ENCODE measurements at regions not wholly inside any gene's neighbourhood (a gene's known extent, or its start where the extent isn't known, plus 50 kb on each side); places are given as distances from the start of the nearest gene placed in this dataset.
"Not testable (repeated sequence)": the region's sequence is repeated elsewhere in the genome, so short reads cannot be mapped to it uniquely, and the experiment has no call there.

DNA sequence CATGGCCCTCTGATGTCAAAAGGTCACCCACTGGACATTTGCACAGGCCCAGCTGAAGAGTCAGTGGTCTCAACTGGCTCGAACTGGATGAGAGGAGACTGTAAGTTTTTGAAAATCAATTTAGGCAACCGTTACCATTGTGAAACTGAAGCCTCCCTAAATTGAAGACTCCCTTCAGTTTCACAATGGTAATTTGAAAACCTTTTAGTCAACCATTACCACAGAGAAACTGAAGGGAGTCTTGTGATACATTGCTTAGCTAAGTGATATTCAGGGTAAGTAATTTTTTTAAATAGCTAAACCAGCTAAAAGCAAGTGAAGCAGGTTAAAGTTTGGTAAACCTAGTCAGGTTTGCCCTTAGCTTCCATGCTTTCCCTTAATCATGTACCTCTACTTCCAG lies 197.3 kb upstream of the NT5E start:
- no peaks in the 10 kb centered on the region for H3K4me1 Mint-ChIP-seq (ENCODE audit: low read depth in 2 of 2)
- no peak for DNase-seq
- no peak for ATAC-seq (replicated peaks)
- H3K4me3 Mint-ChIP-seq, result no peak overlapping the region
- H3K9me3 Mint-ChIP-seq, result peaks cover 8 to 18% of the 10 kb centered on the region in 2 donors
- H3K36me3 Mint-ChIP-seq (ENCODE audit: insufficient read depth), result no peaks in the 10 kb centered on the region
- peaks cover 8 to 22% of the 10 kb centered on the region in 2 donors for H3K27me3 Mint-ChIP-seq
- H3K27ac Mint-ChIP-seq, result no peak overlapping the region

DNA sequence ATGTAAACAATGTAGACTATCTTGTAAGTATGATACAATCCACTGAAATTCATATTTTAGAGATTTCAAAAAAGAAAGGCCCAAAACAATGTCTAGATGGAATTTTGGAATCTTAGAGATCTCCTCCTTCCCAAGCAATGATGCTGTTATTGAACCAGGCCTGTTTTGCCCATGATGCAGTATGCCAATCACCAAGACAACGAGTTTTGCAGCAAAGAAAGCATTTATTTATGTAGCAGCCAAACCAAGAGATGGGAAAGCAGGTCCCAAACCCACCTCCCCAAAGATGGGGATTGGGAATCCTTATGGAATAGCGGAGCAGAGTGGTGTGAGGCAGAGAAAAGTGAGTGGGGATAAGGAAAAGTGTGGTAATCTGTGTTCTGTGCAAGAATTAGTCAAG lies 197.8 kb upstream of the NT5E start:
- H3K36me3 Mint-ChIP-seq (ENCODE audit: insufficient read depth), result no peaks in the 10 kb centered on the region
- no peak overlapping the region for H3K27ac Mint-ChIP-seq
- no peaks in the 10 kb centered on the region for H3K4me1 Mint-ChIP-seq (ENCODE audit: low read depth in 2 of 2)
- H3K27me3 Mint-ChIP-seq, result peaks cover 8 to 22% of the 10 kb centered on the region in 2 donors
- H3K9me3 Mint-ChIP-seq, result peaks cover 8 to 18% of the 10 kb centered on the region in 2 donors
- H3K4me3 Mint-ChIP-seq, result no peak overlapping the region
- ATAC-seq (replicated peaks) (no peak), DNase-seq (no peak)

DNA sequence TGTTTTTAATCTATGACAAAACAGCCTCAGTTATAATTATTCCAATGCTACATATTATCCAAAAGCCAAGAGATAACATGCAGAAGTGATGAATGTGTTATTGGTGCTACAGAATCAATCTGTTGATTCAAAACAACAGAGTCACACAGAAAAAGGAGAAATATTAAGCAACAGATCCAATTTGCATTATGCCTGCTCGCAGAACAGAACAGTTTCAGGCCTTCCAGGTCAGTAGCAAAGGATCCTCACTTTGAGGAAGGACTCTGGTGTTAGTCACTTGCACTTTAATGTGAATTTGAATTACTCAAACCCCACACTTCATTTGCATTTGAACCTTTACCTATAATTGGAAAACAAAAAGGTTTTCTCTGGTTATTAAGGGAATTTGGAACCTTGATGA lies 198.6 kb upstream of the NT5E start:
- peaks cover 8 to 22% of the 10 kb centered on the region in 2 donors for H3K27me3 Mint-ChIP-seq
- H3K27ac Mint-ChIP-seq, result no peak overlapping the region
- no peaks in the 10 kb centered on the region for H3K4me1 Mint-ChIP-seq (ENCODE audit: low read depth in 2 of 2)
- DNase-seq, result no peak
- H3K4me3 Mint-ChIP-seq, result no peak overlapping the region
- no peak for ATAC-seq (replicated peaks)
- peaks cover 11 to 18% of the 10 kb centered on the region in 2 donors for H3K9me3 Mint-ChIP-seq
- H3K36me3 Mint-ChIP-seq (ENCODE audit: insufficient read depth), result no peaks in the 10 kb centered on the region

DNA sequence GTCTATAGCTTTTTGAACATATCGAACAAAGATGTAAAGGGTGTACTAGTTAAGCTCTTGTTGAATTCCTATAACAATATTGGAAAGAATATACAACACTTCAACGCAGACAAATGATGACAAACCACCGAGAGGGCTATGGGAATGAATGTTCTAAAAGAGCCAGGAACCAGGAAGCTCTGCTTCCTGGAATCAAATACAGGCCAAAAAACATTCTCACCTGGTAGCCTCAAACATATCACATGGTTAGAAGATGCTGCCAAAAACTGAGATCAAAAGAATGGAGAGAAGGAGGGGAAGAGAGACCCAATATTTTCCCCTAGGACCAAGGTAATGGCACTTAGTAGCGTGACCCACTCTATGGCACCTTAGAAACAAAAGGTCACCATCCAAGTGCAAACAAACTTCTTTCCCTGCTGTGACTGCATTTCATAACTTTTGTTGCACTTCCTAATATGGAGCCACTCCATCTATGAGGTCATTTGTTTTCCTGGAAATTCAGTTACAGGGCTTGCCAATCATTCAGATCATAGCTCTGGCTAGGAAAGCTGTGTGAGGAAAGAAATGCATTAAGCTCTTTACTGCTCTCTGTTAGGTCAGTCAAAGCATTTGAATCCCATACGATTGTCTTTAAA lies 199.2 kb upstream of the NT5E start:
- H3K27me3 Mint-ChIP-seq, result peaks cover 8 to 18% of the 10 kb centered on the region in 2 donors
- H3K9me3 Mint-ChIP-seq, result peaks cover 11 to 18% of the 10 kb centered on the region in 2 donors
- H3K27ac Mint-ChIP-seq, result no peak overlapping the region
- DNase-seq (no peak), ATAC-seq (replicated peaks) (no peak)
- no peak overlapping the region for H3K4me3 Mint-ChIP-seq
- no peaks in the 10 kb centered on the region for H3K4me1 Mint-ChIP-seq (ENCODE audit: low read depth in 2 of 2)
- H3K36me3 Mint-ChIP-seq (ENCODE audit: insufficient read depth), result no peaks in the 10 kb centered on the region

DNA sequence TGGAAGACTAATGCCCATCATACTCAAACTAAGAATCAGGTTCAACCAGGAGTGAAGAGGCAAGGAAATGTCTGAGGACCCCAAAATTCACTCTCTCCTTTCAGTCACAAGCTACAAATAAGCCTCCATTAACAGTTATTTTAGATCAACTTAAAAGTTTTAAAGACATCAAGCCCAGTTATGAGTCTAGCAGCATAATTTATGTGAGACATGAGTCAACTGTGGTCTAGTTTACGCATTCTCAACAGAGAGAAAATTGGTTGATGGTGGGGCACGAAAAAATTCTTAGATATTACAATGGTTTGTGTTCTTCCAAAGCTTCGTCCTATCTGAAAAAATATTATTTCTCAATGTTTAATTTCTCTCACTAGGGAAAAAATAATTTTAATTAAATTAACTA lies 204.9 kb upstream of the NT5E start:
- Mint-ChIP-seq H3K4me1 (ENCODE audit: low read depth in 2 of 2) (no peaks in the 10 kb centered on the region), H3K27ac (no peak overlapping the region), H3K36me3 (ENCODE audit: insufficient read depth) (no peaks in the 10 kb centered on the region)

DNA sequence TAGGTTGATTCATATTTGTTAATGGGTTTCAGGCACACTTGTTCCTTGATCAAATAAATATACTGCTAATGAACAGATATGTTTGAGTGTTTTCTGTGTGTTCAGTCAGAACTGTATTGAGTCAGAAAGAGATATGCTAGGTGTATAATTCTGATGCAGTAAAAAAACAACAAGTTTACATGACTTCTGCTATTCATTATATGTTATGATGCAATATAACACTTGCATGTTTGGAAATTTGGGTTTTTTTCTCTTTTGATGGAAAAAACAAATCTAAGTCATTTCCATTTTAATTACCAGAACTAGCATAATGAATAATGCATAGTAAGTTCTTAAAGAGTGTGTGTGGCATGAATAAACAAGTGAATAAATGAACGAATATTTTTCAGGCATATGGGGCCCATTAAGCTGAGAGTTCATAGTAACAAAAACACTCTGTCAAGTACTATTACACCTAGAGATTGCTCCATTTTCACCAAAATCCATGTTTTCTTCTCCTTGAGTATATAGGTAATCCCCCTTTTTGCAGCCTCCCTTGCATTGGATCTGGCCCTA lies 208.3 kb upstream of the NT5E start:
- Mint-ChIP-seq H3K4me3 (no peak overlapping the region), H3K4me1 (ENCODE audit: low read depth in 2 of 2) (no peaks in the 10 kb centered on the region), H3K36me3 (ENCODE audit: insufficient read depth) (no peaks in the 10 kb centered on the region), H3K27ac (no peak overlapping the region), H3K9me3 (peaks cover 0 to 7% of the 10 kb centered on the region in 2 donors), H3K27me3 (no peaks in the 10 kb centered on the region)
- DNase-seq (no peak), ATAC-seq (replicated peaks) (no peak)

More for the DNA sequence above, 204.9 kb upstream of the NT5E start:
- peaks cover 0 to 11% of the 10 kb centered on the region in 2 donors for H3K9me3 Mint-ChIP-seq
- peaks cover 0 to 6% of the 10 kb centered on the region in 2 donors for H3K27me3 Mint-ChIP-seq
- DNase-seq (no peak), ATAC-seq (replicated peaks) (no peak)
- no peak overlapping the region for H3K4me3 Mint-ChIP-seq

DNA sequence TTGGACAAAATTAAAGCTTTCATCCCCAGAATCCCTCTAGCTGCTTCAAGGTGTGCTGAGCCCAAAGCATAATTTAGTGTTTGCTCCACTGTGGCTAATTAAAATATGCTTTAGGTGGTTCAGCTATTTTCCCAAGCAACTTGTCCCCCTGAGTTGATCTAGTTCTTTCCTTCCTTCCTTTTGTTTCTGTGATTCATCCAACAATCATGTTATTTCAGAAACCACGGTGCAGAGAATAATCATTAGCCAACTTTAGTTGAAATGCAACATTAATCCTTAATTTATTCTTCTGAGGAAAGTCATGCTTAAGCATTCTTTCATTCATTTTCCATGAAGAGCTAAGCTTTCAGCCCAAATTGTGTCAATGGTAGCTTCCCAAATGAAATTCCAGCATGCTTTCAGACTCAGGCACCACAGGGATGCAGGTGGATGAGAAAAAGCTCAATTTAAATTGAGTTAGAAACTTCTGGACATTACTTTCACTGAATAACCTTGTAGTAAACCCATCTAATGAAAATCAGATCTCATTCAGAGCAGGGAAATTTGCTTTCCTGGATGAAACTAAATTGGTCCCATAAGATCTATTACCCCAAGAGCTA lies 209.0 kb upstream of the NT5E start:
- H3K36me3 Mint-ChIP-seq (ENCODE audit: insufficient read depth), result no peaks in the 10 kb centered on the region
- no peak overlapping the region for H3K27ac Mint-ChIP-seq
- peaks cover 0 to 7% of the 10 kb centered on the region in 2 donors for H3K9me3 Mint-ChIP-seq
- no peaks in the 10 kb centered on the region for H3K4me1 Mint-ChIP-seq (ENCODE audit: low read depth in 2 of 2)
- no peak for ATAC-seq (replicated peaks)
- no peak overlapping the region for H3K4me3 Mint-ChIP-seq
- no peaks in the 10 kb centered on the region for H3K27me3 Mint-ChIP-seq
- no peak for DNase-seq

DNA sequence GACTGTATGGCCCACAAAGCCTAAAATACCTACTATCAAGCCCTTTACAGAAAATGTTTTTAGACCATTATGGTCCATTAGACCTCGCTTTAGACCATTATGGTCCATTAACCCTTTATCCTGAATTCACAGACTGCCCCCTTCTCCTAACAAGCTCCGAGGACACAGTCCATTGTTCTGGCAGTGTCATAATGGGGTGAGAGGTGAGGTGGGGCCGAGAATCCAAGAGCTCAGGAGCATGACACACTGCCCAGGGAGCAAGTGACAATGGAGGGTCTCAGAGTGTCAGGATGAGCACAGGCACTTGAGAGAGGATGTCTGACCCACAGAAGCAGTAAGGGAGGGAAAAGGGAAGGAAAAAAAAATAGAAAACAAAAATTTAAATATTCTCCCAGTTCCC lies 212.4 kb upstream of the NT5E start:
- no peak overlapping the region for H3K27ac Mint-ChIP-seq
- no peaks in the 10 kb centered on the region for H3K27me3 Mint-ChIP-seq
- no peak for ATAC-seq (replicated peaks)
- H3K4me1 Mint-ChIP-seq (ENCODE audit: low read depth in 2 of 2), result no peaks in the 10 kb centered on the region
- no peak for DNase-seq
- H3K36me3 Mint-ChIP-seq (ENCODE audit: insufficient read depth), result no peaks in the 10 kb centered on the region
- no peak overlapping the region for H3K4me3 Mint-ChIP-seq
- peaks cover 0 to 6% of the 10 kb centered on the region in 2 donors for H3K9me3 Mint-ChIP-seq

DNA sequence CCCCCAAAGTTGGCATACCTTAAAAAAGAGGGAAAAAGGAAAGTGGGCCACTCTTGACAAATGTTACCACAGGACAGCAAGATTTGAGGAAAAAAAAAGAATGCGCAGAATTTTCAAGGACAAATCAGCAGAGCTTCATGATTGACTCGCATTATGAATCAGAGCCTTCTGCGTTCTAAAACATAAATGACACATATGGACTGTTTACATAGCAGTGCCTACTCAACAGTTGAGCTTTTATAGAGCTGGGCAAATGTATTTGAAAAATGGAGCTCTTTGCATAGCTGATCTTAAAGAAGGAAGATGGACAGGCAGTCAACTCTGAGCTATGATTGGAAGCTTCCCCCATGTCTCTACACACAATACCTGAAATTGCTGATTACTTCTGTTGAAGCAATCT lies 213.2 kb upstream of the NT5E start:
- Mint-ChIP-seq H3K27me3 (no peaks in the 10 kb centered on the region), H3K4me3 (no peak overlapping the region), H3K27ac (no peak overlapping the region), H3K4me1 (ENCODE audit: low read depth in 2 of 2) (no peaks in the 10 kb centered on the region), H3K9me3 (peaks cover 0 to 5% of the 10 kb centered on the region in 2 donors), H3K36me3 (ENCODE audit: insufficient read depth) (no peaks in the 10 kb centered on the region)
- ATAC-seq (replicated peaks), result no peak
- DNase-seq, result no peak

DNA sequence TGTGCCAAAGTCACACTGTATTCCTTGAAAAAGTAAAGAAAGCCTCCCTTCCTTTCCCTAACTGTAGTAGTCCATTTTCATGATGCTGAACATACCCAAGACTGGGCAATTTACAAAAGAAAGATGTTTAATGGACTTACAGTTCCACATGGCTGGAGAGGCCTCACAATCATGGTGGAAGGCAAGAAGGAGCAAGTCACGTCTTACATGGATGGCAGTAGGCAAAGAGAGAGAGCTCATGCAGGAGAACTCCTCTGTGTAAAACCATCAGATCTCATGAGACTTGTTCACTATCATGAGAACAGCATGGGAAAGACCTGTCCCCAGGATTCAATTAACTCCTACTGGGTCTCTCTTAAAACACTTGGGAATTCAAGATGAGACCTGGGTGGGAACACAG lies 222.5 kb upstream of the NT5E start:
- DNase-seq, result not testable (repeated sequence)

DNA sequence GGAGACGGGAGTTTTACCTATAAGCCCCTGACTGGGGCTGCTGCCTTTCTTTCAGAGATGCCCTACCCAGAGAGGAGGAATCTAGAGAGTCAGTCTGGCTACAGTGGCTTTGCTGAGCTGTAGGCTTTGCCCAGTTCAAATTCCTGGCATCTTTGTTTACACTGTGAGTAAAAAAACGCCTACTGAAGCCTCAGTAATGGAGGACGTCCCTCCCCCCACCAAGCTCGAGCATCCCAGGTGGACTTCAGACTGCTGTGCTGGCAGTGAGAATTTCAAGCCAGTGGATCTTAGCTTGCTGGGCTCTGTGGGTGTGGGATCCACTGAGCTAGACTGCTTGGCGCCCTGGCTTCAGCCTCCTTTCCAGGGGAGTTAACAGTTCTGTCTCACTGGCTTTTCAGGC lies 237.1 kb upstream of the NT5E start:
- not testable (repeated sequence) for H3K27ac Mint-ChIP-seq; H3K36me3 Mint-ChIP-seq (ENCODE audit: insufficient read depth); H3K27me3 Mint-ChIP-seq; H3K4me1 Mint-ChIP-seq (ENCODE audit: low read depth in 2 of 2); ATAC-seq (replicated peaks); H3K4me3 Mint-ChIP-seq; DNase-seq
- H3K9me3 Mint-ChIP-seq, result peaks cover 13 to 34% of the 10 kb centered on the region in 2 donors

More for the DNA sequence above, 222.5 kb upstream of the NT5E start:
- ATAC-seq (replicated peaks); H3K36me3 Mint-ChIP-seq (ENCODE audit: insufficient read depth); H3K27me3 Mint-ChIP-seq; H3K27ac Mint-ChIP-seq; H3K4me1 Mint-ChIP-seq (ENCODE audit: low read depth in 2 of 2); H3K4me3 Mint-ChIP-seq: not testable (repeated sequence)
- H3K9me3 Mint-ChIP-seq, result peaks cover 6 to 28% of the 10 kb centered on the region in 2 donors

DNA sequence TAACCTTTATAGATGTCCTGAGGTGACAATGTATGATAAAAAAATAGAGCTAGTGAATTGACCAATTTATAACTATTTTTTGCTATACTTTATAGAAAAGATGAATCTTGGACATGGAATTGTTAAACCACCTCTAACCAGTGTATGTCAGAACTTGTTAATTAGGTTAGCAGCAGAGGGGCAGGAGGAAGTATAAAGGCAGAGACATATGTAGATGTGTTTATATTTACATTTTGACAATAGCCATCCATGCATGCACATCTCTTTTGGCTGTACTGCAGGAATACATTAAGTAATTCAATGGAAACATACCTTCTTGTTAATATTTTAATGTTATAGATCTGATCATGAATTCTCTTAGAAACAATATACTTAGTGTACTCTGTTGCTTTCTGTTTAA lies 254.6 kb upstream of the NT5E start:
- H3K27ac Mint-ChIP-seq, result no peak overlapping the region
- H3K4me1 Mint-ChIP-seq (ENCODE audit: low read depth in 2 of 2), result no peaks in the 10 kb centered on the region
- H3K27me3 Mint-ChIP-seq, result no peaks in the 10 kb centered on the region
- no peak for ATAC-seq (replicated peaks)
- H3K36me3 Mint-ChIP-seq (ENCODE audit: insufficient read depth), result no peaks in the 10 kb centered on the region
- DNase-seq, result no peak
- H3K4me3 Mint-ChIP-seq, result no peak overlapping the region
- H3K9me3 Mint-ChIP-seq, result peaks cover 0 to 2% of the 10 kb centered on the region in 2 donors

DNA sequence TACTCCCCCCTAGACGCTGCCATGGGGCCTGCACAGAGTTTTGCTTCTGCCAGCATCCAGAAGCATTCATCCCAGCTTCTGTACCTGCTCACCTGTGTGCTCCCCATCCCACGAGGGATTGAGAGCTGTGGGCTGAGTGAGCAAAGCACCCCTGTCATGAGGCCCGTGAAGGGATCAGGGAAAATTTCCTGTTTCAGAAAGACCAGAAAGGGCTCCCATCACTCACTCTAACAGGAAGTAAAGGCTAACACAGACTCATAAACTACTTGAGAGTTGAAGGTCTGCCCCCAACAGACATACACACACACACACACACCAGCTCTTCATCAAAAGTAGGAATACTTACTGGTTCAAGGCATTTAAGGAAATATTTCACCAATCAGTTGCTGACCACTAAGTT lies 256.5 kb upstream of the NT5E start:
- Mint-ChIP-seq H3K27me3 (no peaks in the 10 kb centered on the region), H3K4me1 (ENCODE audit: low read depth in 2 of 2) (no peaks in the 10 kb centered on the region), H3K4me3 (no peak overlapping the region), H3K36me3 (ENCODE audit: insufficient read depth) (no peaks in the 10 kb centered on the region), H3K9me3 (peaks cover 2 to 12% of the 10 kb centered on the region in 2 donors), H3K27ac (no peak overlapping the region)
- DNase-seq (no peak), ATAC-seq (replicated peaks) (no peak)

DNA sequence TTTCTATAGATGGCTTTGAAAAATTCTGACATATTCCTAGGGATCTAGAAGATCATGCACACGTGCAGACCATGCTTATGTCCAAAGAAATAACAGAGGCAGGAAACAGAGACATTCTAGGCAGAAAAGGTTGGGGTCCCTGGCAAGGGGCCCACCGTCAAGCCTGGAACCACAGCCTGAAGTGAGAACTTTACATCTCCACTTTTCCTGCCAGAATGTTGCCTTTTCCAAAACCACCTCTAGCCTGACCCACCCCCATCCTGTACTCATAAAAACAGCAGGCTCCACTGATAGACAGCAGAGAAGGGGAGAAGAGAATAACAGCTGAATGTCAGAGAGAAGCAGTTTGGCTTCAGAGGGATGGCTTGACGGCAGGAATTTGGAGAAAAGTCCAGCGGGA lies 257.3 kb upstream of the NT5E start:
- Mint-ChIP-seq H3K36me3 (ENCODE audit: insufficient read depth) (no peaks in the 10 kb centered on the region), H3K4me1 (ENCODE audit: low read depth in 2 of 2) (no peaks in the 10 kb centered on the region), H3K4me3 (no peak overlapping the region), H3K27ac (no peak overlapping the region), H3K9me3 (peaks cover 2 to 20% of the 10 kb centered on the region in 2 donors), H3K27me3 (no peaks in the 10 kb centered on the region)
- no peak for ATAC-seq (replicated peaks)
- no peak for DNase-seq
